ENCODE measurements at regions not wholly inside any gene's neighbourhood (a gene's known extent, or its start where the extent isn't known, plus 50 kb on each side); places are given as distances from the start of the nearest gene placed in this dataset.

DNA sequence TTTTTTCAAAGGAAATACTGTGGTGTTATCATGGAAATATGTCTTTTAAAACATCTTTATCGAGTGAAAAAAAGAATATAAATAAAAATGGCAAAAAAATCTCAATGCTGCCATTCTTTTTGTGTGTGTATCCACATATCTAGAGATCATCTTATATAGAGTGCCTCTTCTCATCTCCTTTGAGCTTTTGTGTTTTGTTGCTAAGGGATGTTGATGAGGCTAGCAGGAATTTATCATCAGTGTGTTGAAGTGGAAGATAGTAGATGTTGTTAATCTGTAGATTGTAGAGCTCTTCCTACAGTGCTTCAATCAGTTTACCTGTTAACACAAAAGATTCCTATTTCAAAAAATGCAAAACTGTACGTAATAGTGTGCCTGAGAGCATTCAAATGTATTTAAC is 1738.0 kb upstream of the SEL1L start:
- TF ChIP-seq, protein P1, sequence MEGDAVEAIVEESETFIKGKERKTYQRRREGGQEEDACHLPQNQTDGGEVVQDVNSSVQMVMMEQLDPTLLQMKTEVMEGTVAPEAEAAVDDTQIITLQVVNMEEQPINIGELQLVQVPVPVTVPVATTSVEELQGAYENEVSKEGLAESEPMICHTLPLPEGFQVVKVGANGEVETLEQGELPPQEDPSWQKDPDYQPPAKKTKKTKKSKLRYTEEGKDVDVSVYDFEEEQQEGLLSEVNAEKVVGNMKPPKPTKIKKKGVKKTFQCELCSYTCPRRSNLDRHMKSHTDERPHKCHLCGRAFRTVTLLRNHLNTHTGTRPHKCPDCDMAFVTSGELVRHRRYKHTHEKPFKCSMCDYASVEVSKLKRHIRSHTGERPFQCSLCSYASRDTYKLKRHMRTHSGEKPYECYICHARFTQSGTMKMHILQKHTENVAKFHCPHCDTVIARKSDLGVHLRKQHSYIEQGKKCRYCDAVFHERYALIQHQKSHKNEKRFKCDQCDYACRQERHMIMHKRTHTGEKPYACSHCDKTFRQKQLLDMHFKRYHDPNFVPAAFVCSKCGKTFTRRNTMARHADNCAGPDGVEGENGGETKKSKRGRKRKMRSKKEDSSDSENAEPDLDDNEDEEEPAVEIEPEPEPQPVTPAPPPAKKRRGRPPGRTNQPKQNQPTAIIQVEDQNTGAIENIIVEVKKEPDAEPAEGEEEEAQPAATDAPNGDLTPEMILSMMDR (IDR thresholded peaks at IDR 0.05) = no peak
- TF ChIP-seq POLR2AphosphoS5 (IDR thresholded peaks at IDR 0.05) = no peak
- no peak for TF ChIP-seq POLR2A (IDR thresholded peaks at IDR 0.05)
- TF ChIP-seq EP300 (IDR thresholded peaks at IDR 0.05) = no peak

All from sigmoid colon (tissue), 4 donors.